H54 (cell line): ENCODE measurements at regions not wholly inside any gene's neighbourhood (a gene's known extent, or its start where the extent isn't known, plus 50 kb on each side); places are given as distances from the start of the nearest gene placed in this dataset.

Source experiments
- DNase-seq: peaks from one replicate; pipeline ENCODE4 v3.0.0; 2011; ENCODE audit warnings: low spot score, mixed read lengths; ENCODE audit not compliant: insufficient read length
- FAIRE-seq: peaks from 3 replicates; lab custom pipeline; 2011; peaks lifted over from hg19 to GRCh38; lab: Jason Lieb, UNC
- POLR2A ChIP-seq: IDR thresholded peaks from 2 replicates; pipeline ENCODE4 v1.6.1; 2011; ENCODE audit warnings: low read depth, mild to moderate bottlenecking, low read length

DNA sequence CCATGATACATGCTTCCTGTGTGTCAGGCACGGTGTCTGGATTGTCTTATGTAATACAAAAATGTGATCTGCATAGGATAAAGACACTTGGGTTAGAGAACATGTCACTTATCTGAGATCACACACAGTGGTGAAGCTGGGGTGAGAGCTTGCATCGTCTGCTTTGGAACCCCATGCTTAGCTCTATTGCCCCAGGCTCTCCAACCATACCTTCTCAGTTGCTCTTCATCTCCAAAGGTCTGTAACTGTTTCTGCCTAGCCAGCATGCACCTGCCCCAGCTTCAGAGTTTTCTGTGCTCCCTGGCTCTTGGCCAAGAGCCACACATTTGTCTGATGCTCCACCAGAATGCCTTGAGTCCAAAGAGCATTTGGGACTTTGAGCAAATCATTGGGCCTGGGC lies 93.9 kb upstream of the COG2 start:
- no peak for TF ChIP-seq POLR2A
- DNase-seq = no peak
- FAIRE-seq = no peak

DNA sequence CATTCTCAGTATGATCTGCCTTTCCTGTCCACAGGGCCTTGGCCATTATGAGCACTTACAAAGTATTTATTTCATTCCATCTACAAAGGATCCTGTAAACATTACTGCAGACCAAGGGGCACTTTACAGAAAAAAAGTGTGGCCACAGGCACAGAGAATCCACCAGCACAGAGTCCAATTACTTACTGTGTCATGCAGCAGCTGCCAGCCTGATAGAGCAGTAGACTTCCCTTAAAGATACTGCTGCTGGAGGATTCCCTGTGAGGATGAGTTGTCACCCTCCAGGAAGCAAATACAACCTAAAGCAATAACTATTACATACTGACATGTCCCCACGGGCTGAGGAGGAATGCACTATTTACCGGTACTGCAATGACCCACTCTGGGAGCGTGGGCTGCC lies 97.1 kb upstream of the COG2 start:
- FAIRE-seq = no peak
- DNase-seq = no peak
- TF ChIP-seq POLR2A = no peak

DNA sequence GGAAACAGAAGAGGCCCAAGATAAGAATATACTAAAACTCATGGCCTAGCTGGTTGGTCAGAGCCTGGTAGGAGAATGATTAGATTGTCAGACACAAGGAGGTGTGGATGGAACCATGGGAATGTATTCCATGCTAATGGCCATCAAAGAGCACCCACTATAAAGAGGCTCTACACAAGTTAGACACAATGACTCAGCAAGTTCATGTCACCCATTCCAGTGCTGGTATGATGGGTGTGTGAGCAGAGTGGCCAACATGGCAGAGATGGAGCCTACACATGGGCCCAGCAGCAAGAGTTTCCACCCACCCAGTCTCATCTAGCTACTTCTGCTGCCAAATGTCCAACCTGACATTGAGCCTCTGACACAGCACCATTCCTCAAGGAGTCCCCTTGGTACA lies 97.5 kb upstream of the COG2 start:
- no peak for TF ChIP-seq POLR2A
- no peak for FAIRE-seq
- no peak for DNase-seq

DNA sequence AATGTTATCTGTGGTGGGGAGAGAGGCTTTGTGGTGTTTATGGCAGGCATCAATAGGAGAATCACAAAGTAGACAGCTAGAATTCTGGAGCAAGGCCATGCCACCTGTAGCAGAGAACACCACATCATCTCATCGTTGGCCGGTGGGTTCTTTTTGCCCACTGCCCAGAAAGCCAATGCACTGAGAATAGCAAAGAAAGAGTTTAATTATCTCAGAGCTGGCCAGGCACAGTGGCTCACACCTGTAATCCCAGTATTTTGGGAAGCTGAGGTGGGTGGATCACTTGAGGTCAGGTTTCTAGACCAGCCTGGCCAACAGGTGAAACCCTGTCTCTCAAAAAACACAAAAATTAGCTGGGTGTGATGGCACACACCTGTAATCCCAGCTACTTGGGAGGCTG lies 99.2 kb upstream of the COG2 start:
- DNase-seq = no peak
- TF ChIP-seq POLR2A = no peak
- no peak for FAIRE-seq

DNA sequence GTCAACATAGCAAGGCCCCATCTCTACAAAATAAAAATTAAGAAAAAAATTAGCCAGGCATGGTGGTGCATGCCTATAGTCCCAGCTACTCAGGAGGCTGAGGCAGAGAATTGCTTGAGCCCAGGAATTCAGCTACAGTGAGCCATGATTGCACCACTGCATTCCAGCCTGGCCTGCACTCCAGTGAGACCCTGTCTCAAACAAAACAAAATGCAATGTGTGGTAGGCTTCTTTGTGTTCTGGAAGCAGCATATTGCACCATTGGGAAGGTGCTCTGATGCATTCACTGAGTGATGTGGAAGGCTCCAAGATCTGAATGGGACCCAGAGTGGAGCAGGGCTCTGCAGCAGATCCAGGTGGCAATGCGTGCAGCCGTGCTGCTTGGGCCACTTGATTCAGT lies 99.6 kb upstream of the COG2 start:
- FAIRE-seq = no peak
- DNase-seq = no peak

DNA sequence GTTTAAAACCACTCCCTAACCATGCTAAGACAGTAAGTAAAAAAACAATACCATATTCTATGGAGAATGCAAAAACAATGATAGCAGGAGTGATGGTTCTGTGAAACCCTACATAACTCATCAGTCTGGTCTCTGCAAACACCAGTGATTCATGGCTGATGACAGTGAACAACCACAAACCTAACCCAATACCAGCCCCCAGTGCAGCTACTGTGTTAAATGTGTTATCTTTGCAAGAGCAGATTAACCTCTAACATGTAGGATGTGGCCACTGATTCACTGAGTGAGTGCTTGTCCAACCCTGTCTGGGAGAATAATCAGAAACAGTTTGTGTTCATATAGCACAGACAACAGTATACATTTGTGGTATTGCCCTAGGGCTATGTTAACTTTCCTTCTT lies 100.2 kb upstream of the COG2 start:
- no peak for FAIRE-seq
- DNase-seq = no peak

More for the DNA sequence above, 99.6 kb upstream of the COG2 start:
- TF ChIP-seq POLR2A = no peak

DNA sequence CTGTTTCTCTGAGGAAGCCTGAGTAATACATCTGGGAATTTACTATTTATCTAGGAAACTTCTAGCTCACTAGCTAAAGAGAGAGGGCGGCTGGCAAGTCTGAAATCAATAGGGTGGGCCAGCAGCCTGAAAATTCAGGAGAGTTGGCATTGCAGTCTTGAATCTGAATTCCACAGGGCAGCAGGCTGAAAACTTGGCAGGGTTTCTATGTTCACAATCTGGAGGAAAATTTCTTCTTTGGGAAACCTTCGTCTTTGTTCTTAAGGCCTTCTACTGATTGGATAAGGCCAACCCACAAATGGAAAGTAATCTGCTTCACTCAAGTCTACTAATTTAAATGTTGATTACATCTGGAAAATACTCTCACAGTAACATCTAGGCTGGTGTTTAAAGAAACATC lies 101.0 kb upstream of the COG2 start:
- TF ChIP-seq POLR2A = no peak
- DNase-seq (no peak), FAIRE-seq (no peak)

More for the DNA sequence above, 100.2 kb upstream of the COG2 start:
- TF ChIP-seq POLR2A = no peak

DNA sequence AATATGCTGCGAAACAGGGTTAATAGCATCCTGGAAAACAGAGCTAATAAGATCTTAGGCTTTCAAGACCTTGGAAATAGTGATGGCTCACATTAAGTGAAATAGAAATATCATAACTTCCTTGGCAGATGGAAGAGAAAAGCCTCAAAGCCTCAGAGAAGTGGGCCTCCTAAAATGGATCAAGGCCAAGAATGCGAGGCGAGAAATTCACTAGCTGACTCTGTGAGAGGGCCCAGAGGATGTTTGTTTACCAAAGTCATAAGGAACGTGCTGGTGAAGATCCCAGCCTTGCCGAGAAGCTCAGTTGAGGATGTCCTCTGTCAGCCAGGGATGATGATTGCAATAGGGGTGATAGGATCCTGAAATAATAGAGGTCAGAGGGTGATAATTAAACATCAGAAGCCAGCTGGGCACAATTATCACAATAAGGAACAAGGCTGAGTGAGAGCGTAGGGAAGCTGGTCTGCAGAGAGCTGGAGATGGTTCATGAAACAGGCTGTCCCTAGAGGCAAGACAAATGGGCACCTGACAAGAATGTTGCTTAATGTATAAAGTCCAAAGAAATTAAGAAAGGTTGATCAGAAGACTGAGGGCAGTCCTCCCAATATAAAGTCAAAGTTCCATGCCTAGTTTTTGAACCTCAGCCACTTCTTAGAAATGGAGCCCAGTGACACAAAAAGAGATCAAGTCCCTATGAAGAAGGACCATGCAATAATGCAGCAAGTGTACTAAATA lies 101.7 kb upstream of the COG2 start:
- DNase-seq = no peak
- FAIRE-seq = no peak
- TF ChIP-seq POLR2A = no peak

DNA sequence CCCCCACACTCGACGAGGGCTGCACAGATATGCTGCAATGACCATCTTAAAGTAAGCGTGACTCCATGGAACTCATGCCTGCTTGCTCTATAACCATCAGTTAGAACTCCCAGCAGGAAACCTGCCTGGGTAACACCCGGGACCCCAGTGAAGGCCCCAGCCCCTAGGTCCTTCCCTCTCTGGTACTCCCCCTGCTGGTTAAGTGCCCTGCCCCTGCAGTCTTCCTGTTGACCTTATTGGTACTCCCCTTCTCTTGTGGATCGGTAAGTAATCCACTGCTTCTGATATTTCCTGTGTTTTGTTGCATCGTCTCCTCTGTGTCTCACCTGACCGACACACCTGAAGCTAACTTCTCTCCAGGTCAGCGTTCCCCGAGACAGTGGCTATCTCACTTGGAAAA lies 104.8 kb upstream of the COG2 start:
- no peak for FAIRE-seq
- DNase-seq = no peak
- TF ChIP-seq POLR2A = no peak

DNA sequence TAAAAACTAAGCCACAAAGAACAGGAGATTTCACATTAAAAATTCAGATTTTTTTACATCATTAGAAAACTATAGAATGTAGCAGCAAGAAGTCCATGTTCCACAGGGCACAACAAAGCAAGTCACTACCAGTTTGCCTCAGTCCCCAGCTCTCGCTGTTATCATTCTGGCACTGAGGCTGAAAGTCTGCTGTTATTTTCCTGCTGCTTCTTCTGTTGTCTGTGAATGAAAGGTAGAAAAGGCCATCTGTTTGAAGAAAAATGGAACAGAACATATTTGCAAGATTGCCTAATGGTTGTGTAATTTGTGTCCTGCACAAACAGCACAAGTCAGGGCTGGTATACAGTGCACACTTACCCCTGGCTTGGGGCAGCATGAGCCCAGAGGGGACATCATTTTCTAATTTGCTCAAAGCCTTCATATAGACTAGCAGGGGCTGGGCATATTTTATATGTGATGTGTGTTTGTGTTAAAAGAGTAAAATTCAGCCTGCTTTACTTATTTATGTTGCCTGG lies 105.6 kb upstream of the COG2 start:
- DNase-seq (no peak), FAIRE-seq (no peak)
- no peak for TF ChIP-seq POLR2A

DNA sequence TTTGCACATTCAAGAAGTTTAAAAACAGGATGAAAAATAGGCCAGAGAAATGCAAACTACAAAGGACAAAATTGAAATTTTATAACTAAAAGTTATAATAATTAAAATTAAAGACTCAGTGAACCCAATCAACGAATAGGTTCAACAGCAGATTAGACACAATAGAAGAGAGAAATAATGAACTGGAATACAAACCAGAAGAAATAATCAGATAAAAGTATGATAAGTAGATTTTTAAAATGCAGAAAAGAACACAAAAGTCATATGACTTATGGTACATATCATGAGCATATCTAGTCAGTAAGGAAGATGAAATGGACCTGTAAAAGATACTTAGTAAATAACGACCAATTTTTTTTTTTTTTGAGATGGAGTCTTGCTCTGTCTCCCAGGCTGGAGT lies 108.1 kb upstream of the COG2 start:
- no peak for FAIRE-seq
- TF ChIP-seq POLR2A = no peak

DNA sequence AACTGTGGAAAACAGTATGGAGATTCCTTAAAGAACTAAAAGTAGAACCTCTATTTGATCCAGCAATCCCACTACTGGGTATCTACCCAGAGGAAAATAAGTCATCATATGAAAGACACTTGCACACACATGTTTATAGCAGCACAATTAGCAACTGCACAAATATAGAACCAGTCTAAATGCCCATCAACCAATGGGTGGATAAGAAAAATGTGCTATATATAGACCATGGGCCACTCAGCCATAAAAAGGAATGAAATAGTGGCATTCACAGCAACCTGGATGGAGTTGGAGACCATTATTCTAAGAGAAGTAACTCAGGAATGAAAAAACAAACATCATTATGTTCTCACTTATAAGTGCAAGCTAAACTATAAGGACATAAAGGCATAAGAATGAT lies 105.0 kb upstream of the PGBD5 start:
- no peak for FAIRE-seq
- no peak for DNase-seq
- TF ChIP-seq POLR2A = no peak

More for the DNA sequence above, 108.1 kb upstream of the COG2 start:
- DNase-seq = no peak

DNA sequence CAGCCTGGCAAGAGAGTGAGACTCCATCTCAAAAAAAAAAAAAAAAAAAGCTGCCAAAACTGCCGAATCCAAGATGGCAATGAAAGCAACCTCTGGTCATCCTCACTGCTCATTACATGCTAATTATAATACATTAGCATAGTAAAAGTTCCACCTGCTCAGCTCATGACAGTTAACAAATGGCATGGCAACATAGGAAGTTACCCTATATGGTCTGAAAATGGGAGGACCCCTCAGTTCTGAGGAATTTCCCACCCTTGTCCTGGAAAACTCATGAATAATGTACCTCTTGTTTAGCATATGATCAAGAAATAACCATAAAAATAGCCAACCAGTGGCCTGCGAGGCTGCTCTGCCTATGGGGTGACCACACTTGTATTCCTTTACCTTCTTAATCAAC lies 93.1 kb upstream of the PGBD5 start:
- TF ChIP-seq POLR2A = no peak
- no peak for FAIRE-seq
- no peak for DNase-seq

DNA sequence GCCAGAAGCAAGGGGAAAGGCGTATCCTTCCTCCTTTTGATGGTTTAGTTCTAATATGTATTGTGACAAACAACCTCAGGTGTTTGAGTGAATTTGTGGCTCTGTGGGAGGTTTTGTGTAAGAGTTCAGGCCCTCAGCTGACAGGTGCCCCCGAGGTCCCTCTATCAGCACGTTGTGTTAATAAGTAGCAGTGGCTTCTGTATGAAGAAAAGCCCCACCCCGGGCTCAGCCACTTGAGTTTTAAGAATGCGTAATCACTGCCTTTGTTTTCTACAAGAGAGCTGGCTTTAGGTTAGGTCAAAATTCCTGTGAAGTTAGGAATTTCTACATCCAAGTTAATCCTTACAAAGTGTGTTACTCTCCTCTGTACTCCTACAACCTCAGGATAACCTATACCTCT lies 92.4 kb upstream of the PGBD5 start:
- DNase-seq (no peak), FAIRE-seq (no peak)
- TF ChIP-seq POLR2A = no peak

DNA sequence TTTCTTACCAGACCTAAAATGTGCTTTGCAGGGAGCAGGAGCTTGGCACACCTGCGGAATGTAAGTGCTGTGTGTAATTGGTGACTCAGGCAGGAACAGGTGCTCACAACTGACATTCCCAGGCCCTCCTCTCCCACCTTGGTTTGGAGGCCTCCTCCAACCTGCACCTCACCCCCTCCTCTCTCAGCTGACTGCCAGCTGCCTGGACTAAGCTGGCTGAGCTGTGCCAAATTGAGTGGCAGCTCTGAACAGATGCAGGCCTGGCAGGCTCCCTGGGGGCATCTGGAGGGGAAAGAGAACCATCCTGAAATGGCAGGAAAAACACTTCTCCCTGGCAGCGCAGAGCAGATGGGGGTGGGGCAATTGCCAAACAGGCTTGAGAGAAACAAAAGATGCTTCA lies 91.7 kb upstream of the PGBD5 start:
- TF ChIP-seq POLR2A = no peak
- no peak for DNase-seq
- no peak for FAIRE-seq
